ENCODE measurements at regions not wholly inside any gene's neighbourhood (a gene's known extent, or its start where the extent isn't known, plus 50 kb on each side); places are given as distances from the start of the nearest gene placed in this dataset.

DNA sequence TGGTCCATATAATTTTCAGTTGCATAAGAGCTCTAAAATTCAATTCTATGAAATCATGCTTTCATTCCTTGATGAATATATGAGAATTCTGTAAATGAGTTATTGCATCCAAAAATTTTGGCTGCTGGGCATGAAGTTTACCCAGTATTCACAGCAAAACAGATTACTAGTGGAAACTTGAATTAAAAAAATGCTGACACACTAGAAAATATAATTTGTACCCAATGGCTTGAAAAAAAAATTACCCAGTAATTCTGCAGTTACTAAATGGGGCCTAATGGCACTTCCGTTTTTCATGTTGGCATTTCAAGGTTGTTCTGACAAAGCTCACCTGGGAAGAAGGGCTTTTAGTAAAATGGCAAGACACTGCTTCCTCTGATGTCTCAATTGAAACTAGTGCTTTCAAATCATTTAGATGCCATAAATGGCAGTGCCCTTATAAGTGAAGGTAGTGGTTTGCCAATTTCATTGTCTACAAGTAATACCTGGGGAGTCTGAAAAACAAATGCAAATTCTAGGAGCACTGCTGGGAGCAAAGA lies 343.6 kb downstream of the TDRD15 start:
- TF ChIP-seq CTCF (IDR thresholded peaks at IDR 0.05) (no peak), POLR2A (IDR thresholded peaks at IDR 0.05) (no peak)
